ENCODE measurements at regions not wholly inside any gene's neighbourhood (a gene's known extent, or its start where the extent isn't known, plus 50 kb on each side); places are given as distances from the start of the nearest gene placed in this dataset.

- TF ChIP-seq NR3C1 (CRISPR knock-in tag; IDR thresholded peaks at IDR 0.05) (no peak), ZNF788 (CRISPR knock-in tag; IDR thresholded peaks at IDR 0.05; ENCODE audit: borderline replicate concordance) (no peak), ETS1 (CRISPR knock-in tag; IDR thresholded peaks at IDR 0.05) (no peak)
- TF ChIP-seq, protein P1, sequence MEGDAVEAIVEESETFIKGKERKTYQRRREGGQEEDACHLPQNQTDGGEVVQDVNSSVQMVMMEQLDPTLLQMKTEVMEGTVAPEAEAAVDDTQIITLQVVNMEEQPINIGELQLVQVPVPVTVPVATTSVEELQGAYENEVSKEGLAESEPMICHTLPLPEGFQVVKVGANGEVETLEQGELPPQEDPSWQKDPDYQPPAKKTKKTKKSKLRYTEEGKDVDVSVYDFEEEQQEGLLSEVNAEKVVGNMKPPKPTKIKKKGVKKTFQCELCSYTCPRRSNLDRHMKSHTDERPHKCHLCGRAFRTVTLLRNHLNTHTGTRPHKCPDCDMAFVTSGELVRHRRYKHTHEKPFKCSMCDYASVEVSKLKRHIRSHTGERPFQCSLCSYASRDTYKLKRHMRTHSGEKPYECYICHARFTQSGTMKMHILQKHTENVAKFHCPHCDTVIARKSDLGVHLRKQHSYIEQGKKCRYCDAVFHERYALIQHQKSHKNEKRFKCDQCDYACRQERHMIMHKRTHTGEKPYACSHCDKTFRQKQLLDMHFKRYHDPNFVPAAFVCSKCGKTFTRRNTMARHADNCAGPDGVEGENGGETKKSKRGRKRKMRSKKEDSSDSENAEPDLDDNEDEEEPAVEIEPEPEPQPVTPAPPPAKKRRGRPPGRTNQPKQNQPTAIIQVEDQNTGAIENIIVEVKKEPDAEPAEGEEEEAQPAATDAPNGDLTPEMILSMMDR (CRISPR knock-in tag; IDR thresholded peaks at IDR 0.05), result no peak
Observed at GRCh38 chr13:72295153-72295552, 428.1 kb upstream of the DACH1 start.
